AG20443 (cell line): ENCODE measurements at regions not wholly inside any gene's neighbourhood (a gene's known extent, or its start where the extent isn't known, plus 50 kb on each side); places are given as distances from the start of the nearest gene placed in this dataset.

ENCODE experiments used
- DNase-seq: peaks from one replicate; pipeline ENCODE4 v3.0.0; 2012; ENCODE audit warnings: low spot score, mixed read lengths

DNA sequence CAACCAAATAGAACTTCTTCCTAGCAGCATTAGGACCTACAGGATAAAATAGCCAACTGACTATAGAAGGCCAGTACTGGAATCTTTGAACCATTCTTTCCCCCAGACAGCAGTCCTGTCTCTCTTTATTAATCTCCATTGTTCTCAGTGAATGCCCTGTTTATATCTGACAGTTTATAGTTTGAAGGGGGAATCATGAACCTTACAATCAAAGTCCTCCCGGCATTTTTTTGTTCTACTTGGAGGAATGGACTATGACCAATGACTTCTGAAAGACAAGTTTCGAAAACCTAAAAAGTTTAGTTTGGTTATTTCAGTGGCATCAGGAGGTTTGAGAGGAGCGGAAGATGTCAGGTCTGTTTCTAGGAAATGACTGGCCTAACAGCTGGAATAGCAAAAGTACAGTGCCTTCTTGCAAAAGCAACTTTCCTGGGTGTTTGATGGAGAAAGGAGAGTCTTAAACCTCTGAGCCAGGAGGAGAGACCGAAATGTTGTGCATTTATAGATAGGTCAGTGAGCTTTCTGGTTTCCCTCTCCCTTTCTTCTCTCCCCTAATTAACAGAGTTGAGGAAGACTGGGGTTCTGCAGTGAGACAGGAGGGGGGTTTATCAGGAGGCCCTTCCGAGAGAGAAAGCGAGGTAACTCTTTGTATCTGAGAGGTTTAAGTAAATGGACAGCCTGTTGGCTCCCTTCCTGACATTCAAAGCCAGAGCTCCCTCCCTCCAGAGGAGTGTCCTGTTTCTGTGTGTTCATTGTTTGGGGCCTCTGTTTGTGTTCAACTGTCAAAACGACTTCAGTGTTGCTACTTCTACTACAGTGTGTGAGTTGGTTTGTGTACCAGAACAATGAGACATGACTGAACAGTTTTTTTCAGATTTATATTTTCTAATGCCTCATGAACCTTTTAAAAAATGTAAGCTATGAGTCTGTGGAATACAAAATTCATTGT, 383.0 kb upstream of the RARB start:
- DNase-seq, result no peak

GRCh38 chr3:25046911-25047771, 380.9 kb upstream of the RARB start:
- DNase-seq, result no peak

- DNase-seq, result no peak
These were observed 378.8 kb upstream of the RARB start for GRCh38 chr3:25049304-25049703.

DNA sequence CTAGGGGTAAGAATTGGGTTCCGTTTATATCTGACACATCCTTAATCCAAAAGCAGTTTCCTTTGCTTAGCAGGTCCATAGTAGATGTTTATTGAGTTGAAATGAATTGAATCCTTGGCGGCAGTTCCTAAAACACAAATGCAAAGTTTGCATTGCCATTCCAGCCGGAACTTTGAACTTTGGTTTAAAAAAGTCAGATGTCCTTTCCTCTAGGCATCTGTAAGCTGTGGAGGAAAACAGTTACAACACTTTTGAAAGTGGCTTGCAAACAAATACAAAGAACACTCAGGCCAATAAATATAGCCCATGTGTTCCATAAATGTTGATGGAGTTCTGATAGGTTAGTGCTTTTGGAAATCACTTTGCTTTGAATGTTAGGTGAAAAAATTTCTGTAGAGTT, 374.7 kb upstream of the RARB start:
- DNase-seq, result no peak

DNA sequence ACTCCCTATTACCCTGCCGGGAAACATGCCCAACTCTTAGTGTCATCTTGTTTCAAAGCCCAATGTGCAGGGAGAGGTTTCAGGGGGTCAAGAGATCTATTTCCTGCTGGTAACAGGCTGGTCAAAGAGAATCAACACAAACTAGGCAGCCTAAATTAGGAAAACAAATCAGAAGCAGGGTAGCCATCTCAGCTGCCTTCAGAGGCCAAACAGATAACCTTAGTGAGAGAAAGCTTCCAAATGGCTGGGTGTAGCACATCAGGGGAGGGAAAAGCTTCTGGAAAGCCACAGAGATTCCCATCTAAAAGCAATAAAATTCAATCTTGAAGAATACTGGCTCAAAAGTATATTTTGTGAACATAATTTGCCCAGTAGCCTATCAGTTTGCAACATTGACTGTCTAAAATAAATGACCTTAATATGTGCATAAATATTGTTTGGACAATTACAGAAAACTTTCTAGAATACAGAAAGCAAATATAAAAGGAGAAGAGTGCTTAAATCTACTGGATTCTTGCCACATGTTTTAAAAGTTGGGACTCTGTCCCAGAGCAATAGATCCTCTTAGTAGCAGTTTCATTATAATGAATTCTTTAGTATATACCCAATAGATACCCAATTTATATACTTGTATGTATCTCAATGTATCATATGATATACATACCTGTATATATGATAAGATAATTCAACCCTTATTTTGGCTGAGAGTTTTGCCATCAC, 371.9 kb upstream of the RARB start:
- DNase-seq, result no peak

DNA sequence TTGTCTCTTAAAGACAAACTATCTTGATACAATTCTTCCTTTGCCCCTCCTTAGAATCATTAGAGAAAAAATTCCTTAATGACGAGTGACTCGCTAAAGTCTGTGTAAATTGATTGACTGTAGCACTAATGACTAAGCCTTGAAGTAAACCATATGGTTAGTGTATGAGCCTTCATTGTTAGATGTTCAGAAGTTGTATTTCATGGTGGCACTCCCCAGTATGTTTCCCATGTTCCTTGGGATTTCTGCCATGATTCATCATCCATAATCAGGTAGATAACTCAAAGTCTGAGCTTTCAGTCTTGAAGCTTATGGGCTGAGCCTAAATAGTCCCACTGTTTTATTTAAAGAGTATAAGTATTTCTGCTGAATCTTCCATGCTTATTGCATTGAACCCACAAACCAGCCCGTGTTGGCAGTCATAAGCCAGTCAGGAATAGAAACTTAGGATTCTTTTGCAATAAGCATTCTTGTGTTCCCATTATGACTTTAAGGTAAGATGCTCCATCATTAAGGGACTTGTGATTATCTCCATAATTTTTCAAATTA, 371.2 kb upstream of the RARB start:
- no peak for DNase-seq

DNA sequence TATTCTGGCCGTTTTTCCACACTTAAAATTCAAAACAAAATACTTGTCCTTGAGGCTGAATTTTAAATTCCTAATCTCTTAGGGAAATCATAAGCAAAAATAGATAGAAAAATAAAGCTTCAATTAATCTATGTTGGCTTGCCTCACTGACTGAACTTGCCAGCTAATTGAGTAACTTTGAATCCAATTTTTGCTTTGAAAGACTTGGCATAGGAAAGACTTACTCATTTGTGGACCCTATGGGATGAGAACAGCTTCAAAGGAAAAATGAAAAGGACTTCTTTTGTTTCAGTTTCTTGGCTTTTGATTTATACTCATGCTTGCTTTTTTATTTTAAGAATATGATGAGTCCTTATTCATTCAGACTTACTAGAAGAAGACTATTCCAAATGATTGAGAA, 370.7 kb upstream of the RARB start:
- no peak for DNase-seq

- DNase-seq, result no peak
These were observed 363.4 kb upstream of the RARB start for GRCh38 chr3:25064681-25065080.

DNA sequence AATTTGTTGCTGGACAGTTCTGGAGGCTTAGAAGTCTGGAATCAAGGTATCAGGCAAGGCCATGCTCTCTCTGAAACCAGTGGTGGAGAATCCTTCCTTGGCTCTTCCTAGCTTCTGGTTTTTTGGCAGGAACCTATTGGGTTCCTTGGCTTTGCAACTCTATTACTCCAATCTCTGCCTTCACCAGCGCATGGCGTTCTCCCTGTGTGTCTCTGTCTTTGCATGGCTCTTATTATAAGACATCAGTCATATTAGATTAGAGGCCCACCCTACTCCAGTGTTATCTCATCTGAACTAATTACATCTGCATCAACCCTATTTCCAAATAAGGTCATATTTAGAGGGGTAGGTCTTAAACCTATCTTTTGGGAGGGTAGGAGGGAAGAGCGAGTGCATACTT, 358.1 kb upstream of the RARB start:
- DNase-seq, result no peak

GRCh38 chr3:25071846-25072245, 356.2 kb upstream of the RARB start:
- no peak for DNase-seq

- DNase-seq, result no peak
These were observed 354.6 kb upstream of the RARB start for GRCh38 chr3:25073423-25073822.

DNA sequence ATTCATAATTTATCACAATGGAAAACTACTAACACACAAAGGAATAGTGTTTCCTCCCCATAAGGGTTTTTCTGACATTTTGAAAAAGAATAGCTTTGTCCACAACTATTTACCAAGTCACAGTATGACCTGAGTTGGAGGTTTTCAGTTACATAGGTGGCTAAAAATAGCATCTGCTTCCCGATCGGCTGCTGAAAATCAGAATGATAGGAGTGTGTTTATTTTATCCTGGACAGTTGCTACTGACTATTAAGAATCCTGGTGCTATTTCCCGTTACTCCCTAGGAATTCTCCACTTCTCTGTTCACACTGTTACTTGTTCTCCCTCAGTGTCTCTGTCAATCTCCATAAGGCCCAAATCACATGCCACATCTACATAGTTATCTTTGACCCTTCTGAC, 353.9 kb upstream of the RARB start:
- DNase-seq, result no peak

GRCh38 chr3:25080461-25080860, 347.6 kb upstream of the RARB start:
- no peak for DNase-seq

GRCh38 chr3:25084016-25084415, 344.0 kb upstream of the RARB start:
- no peak for DNase-seq

GRCh38 chr3:25086721-25087120, 341.3 kb upstream of the RARB start:
- DNase-seq, result no peak

- no peak for DNase-seq
These were observed 339.8 kb upstream of the RARB start for GRCh38 chr3:25088284-25088683.

- no peak for DNase-seq
These were observed 337.2 kb upstream of the RARB start for GRCh38 chr3:25090698-25091453.

DNA sequence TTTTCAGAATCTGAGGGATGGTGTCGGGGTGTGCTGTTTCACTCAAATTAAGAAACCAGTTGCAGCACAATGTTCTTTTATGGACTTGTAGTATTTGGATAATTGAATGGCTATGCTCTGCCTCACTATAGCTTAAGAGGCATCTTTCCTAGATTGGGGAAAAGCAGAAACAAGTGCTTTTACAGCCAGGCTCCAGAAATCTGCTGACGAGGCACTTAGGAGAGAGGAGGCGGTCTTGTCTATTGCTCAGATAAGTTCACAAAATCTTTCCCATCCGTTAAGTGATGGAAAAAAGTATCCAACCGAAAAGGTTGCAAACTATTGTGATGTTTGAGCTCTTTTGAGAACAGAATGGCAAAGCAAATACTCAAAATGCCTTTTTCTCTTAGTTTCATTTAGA, 336.1 kb upstream of the RARB start:
- DNase-seq, result no peak

- no peak for DNase-seq
These were observed 333.0 kb upstream of the RARB start for GRCh38 chr3:25094932-25095685.

- DNase-seq, result no peak
These were observed 331.5 kb upstream of the RARB start for GRCh38 chr3:25096536-25096935.

DNA sequence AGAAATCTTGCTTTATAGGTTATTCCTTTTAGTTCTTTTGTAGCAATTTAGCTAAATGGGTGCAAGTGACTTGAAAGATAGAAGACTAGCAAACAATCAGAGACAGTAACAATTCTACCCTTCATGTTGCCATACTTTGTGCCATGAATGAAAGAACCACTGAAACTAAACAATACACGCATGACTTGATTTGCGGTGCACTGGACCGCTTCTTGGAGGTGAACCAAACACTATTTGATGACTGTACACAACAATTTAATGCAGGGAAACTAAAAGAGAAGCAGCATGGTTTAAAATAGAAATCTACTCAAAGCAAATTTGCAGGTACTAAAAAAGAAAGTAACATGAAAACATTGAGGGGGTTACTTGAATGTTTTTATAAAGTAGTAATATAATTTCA, 331.0 kb upstream of the RARB start:
- no peak for DNase-seq
